Vagina (tissue), 2 donors: ENCODE measurements at regions not wholly inside any gene's neighbourhood (a gene's known extent, or its start where the extent isn't known, plus 50 kb on each side); places are given as distances from the start of the nearest gene placed in this dataset.

ENCODE experiments used
- DNase-seq, 2 donors: peaks; one replicate each; pipeline ENCODE4 v3.0.0-alpha.2; 2017; ENCODE audit errors: extremely low spot score in 2 of 2
- H3K27ac ChIP-seq: fragments of 200-600 bp; sonication (generic); one replicate; pipeline ENCODE4 v1.5.1; 2019
- H3K27me3 ChIP-seq: fragments of 200-600 bp; sonication (generic); one replicate; pipeline ENCODE4 v1.5.1; 2019
- H3K36me3 ChIP-seq, 2 donors: fragments of 200-600 bp; sonication (generic); one replicate each; pipeline ENCODE4 v1.5.1; 2017 to 2019
- H3K4me1 ChIP-seq: fragments of 200-600 bp; sonication (generic); one replicate; pipeline ENCODE4 v1.5.1; 2019
- H3K4me3 ChIP-seq, 2 donors: fragments of 200-600 bp; sonication (generic); 1 replicate in 1 of 2; 2 replicates in 1 of 2; pipeline ENCODE4 v1.5.1; 2016 to 2019
- H3K9me3 ChIP-seq: fragments of 200-600 bp; sonication (generic); one replicate; pipeline ENCODE4 v1.5.1; 2019
- POLR2A ChIP-seq, 2 donors: fragments of 450-650 bp; IDR thresholded peaks; one replicate each; pipeline ENCODE4 v1.6.1; 2017; ENCODE audit warnings: antibody characterized with exemption in 2 of 2, mild to moderate bottlenecking in 2 of 2, moderate library complexity in 2 of 2
- POLR2AphosphoS5 ChIP-seq, 2 donors: sonication (generic); formaldehyde crosslinking; IDR thresholded peaks; one replicate each; pipeline ENCODE4 v1.9.0; 2017; ENCODE audit warnings: antibody characterized with exemption in 2 of 2, mild to moderate bottlenecking in 2 of 2, low read depth in 1 of 2; ENCODE audit not compliant: insufficient read depth in 1 of 2
- intact Hi-C: fragments of 100-400 bp; cut with DNase I; formaldehyde crosslinking; loops from one replicate; pipeline ENCODE4 v1.15.1; 2023
- TF ChIP-seq, protein P1 (sequence below), 3 experiments: fragments of 450-650 bp in 2 of 3; fragments of 200-600 bp in 1 of 3; sonication (generic) in 1 of 3; IDR thresholded peaks; one replicate each; pipeline ENCODE4 v1.5.1; 2017 to 2019; ENCODE audit warnings: antibody characterized with exemption in 3 of 3, mild to moderate bottlenecking in 2 of 3, moderate library complexity in 2 of 3

DNA sequence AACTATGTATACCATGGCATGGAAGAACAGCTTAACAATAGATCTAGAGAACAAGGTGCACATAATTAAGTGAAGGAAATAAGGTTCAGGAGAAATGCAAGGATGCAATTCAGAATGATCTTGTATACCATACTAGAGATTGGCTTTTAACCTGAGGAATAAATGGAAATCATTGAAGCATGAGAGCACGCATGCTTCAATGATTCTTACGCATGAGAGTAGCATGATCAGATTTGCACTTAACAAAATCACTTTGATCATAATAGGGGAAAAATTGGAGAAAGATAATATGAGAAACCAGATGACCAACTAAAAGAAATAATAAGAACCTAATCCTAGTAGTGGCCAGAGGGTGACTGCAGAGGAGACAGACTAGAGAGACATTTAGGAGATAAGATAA lies 133.3 kb upstream of the FSCB start:
- DNase-seq: no peak
- no peaks in the 10 kb centered on the region for H3K9me3 ChIP-seq
- intact Hi-C loops: no loop called here
- no peak for TF ChIP-seq POLR2A (IDR thresholded peaks at IDR 0.05)
- no peak for TF ChIP-seq POLR2AphosphoS5 (IDR thresholded peaks at IDR 0.05; ENCODE audit: insufficient read depth in 1 of 2, low read depth in 1 of 2)
- no peak overlapping the region for H3K4me3 ChIP-seq
- no peaks in the 10 kb centered on the region for H3K4me1 ChIP-seq
- H3K36me3 ChIP-seq: no peaks in the 10 kb centered on the region
- no peaks in the 10 kb centered on the region for H3K27me3 ChIP-seq
- no peak overlapping the region for H3K27ac ChIP-seq

DNA sequence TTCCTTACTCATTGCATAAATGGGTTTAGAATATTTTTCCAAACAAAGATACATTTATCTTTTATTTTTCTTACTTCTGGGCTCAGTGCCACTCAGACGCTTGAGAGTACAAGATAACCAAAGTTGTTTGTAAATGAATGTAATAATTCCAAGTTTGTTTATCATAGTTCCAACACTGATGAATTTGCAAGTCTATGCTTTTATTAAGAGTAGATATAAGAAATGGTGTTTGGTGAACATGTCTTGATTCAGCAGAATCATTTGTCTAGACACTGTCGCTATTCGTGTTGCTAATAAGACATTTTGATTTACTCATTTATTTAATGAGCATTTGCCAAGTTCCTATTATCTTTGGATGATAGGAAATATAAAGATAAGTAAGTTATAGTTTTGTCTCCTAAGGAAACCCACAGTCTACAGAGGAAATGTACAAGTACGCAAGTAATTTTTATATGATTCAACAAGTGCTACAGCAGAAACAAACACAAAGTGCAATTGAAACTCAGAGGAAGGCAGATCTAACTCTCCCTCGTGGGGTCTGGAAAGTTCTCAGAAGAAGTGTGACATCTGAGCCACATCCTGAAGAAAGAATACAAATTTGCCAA lies 132.8 kb upstream of the FSCB start:
- Histone ChIP-seq H3K9me3 (no peaks in the 10 kb centered on the region), H3K36me3 (no peaks in the 10 kb centered on the region), H3K27me3 (no peaks in the 10 kb centered on the region), H3K27ac (no peak overlapping the region), H3K4me3 (no peak overlapping the region), H3K4me1 (no peaks in the 10 kb centered on the region)
- intact Hi-C loops: no loop called here
- no peak for DNase-seq
- TF ChIP-seq POLR2AphosphoS5 (IDR thresholded peaks at IDR 0.05; ENCODE audit: insufficient read depth in 1 of 2, low read depth in 1 of 2): no peak
- TF ChIP-seq, protein P1, sequence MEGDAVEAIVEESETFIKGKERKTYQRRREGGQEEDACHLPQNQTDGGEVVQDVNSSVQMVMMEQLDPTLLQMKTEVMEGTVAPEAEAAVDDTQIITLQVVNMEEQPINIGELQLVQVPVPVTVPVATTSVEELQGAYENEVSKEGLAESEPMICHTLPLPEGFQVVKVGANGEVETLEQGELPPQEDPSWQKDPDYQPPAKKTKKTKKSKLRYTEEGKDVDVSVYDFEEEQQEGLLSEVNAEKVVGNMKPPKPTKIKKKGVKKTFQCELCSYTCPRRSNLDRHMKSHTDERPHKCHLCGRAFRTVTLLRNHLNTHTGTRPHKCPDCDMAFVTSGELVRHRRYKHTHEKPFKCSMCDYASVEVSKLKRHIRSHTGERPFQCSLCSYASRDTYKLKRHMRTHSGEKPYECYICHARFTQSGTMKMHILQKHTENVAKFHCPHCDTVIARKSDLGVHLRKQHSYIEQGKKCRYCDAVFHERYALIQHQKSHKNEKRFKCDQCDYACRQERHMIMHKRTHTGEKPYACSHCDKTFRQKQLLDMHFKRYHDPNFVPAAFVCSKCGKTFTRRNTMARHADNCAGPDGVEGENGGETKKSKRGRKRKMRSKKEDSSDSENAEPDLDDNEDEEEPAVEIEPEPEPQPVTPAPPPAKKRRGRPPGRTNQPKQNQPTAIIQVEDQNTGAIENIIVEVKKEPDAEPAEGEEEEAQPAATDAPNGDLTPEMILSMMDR (IDR thresholded peaks at IDR 0.05): no peak
- TF ChIP-seq POLR2A (IDR thresholded peaks at IDR 0.05): no peak

DNA sequence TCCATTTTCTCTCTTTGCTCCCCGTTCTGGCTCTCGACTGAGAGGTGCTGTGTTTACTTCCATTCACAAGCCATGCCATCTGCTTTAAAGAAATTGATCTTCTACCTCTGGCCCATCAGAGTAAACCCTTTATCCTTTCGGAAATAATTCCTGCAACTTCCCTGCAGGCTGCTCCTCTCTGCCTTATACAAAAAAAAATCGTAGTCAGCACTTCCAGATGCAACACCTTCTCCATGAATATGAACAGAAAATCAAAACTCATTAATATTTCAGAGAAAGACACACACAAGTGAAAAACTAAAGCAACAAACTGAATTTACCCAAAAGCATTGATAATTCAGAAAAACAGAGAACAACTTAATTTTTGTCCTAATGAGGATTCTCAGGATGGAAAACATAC lies 127.6 kb upstream of the FSCB start:
- Histone ChIP-seq H3K27ac (no peak overlapping the region), H3K27me3 (no peaks in the 10 kb centered on the region), H3K4me3 (no peak overlapping the region), H3K4me1 (no peaks in the 10 kb centered on the region), H3K36me3 (no peaks in the 10 kb centered on the region), H3K9me3 (no peaks in the 10 kb centered on the region)
- TF ChIP-seq, protein P1 (IDR thresholded peaks at IDR 0.05): no peak
- TF ChIP-seq POLR2A (IDR thresholded peaks at IDR 0.05) (no peak), POLR2AphosphoS5 (IDR thresholded peaks at IDR 0.05; ENCODE audit: insufficient read depth in 1 of 2, low read depth in 1 of 2) (no peak)
- intact Hi-C loops: no loop called here
- DNase-seq: no peak

DNA sequence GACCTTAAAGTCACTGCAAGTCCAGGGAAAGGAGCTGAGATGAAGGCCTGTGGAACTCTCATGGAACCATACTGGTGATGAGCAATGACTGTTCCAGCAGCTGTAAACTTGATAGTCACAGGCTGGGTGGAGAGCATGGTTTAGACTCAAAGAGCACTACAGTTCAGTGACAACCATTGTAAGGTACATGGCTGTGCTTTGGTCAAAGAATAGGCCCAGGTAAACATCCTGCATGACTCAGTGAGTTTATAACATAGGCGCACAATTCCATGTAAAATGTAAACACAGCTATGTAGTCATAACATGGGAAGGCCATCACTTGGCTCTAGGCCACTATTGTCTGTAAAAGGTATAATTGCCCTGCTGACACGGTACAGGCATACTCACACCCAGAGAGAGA lies 119.3 kb upstream of the FSCB start:
- Histone ChIP-seq H3K27me3 (no peaks in the 10 kb centered on the region), H3K9me3 (no peaks in the 10 kb centered on the region), H3K36me3 (no peaks in the 10 kb centered on the region), H3K4me3 (no peak overlapping the region), H3K27ac (no peak overlapping the region), H3K4me1 (no peaks in the 10 kb centered on the region)
- no peak for DNase-seq
- intact Hi-C loops: no loop called here
- TF ChIP-seq POLR2A (IDR thresholded peaks at IDR 0.05) (no peak), POLR2AphosphoS5 (IDR thresholded peaks at IDR 0.05; ENCODE audit: insufficient read depth in 1 of 2, low read depth in 1 of 2) (no peak)
- TF ChIP-seq, protein P1 (IDR thresholded peaks at IDR 0.05): no peak

DNA sequence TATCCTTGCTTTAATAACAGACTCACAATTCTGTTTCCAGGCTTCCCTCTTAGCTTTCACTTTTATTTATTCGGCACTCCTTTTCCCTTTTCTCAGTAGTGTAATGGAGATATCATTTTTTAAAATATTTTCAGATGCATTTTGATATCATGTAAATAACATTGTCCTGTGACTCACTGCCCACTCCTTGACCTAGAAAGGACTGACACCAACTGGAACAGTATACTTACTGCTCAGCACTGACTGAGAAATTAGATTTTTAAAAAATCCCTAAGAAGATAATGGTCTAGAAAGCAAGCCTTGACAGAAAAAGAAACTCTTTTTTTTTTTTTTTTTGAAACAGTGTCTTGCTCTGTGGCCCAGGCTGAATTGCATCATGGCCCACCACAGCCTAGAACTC lies 118.0 kb upstream of the FSCB start:
- no peaks in the 10 kb centered on the region for H3K4me1 ChIP-seq
- H3K27ac ChIP-seq: no peak overlapping the region
- H3K27me3 ChIP-seq: no peaks in the 10 kb centered on the region
- H3K4me3 ChIP-seq: no peak overlapping the region
- intact Hi-C loops: no loop called here
- TF ChIP-seq POLR2AphosphoS5 (IDR thresholded peaks at IDR 0.05; ENCODE audit: insufficient read depth in 1 of 2, low read depth in 1 of 2) (no peak), POLR2A (IDR thresholded peaks at IDR 0.05) (no peak)
- TF ChIP-seq, protein P1 (IDR thresholded peaks at IDR 0.05): no peak
- no peaks in the 10 kb centered on the region for H3K9me3 ChIP-seq
- DNase-seq: no peak
- no peaks in the 10 kb centered on the region for H3K36me3 ChIP-seq
